ENCODE measurements at regions not wholly inside any gene's neighbourhood (a gene's known extent, or its start where the extent isn't known, plus 50 kb on each side); places are given as distances from the start of the nearest gene placed in this dataset.

DNA sequence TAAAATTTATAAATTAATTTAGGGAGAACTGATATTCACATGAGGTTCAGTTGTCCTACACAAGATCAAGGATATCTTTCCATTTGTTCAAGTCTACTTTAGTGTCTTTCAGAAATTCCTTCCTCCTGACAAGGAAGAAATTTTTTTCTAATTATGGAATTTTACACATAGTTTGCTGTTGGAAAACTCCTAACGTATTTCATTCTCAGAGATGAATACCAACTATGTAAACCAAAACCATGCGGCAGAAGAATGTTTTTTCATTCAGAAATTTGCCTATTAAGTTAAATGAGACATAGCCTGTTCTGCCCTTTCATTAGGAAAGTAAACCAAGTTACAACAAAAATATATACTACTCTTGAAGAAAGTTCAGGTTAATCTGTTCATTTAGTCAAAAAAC is 111.2 kb upstream of the PRDM1 start:
- no peak overlapping the region for H3K4me2 ChIP-seq (ENCODE audit: low read depth, low read length)
- DNase-seq (ENCODE audit: low spot score) (no peak), FAIRE-seq (no peak), ATAC-seq (no peak)
- H3K4me1 ChIP-seq (ENCODE audit: insufficient read depth, low read length): no peaks in the 10 kb centered on the region
- no peaks in the 10 kb centered on the region for H3K79me2 ChIP-seq (ENCODE audit: insufficient read depth, low read length)
- intact Hi-C loops (cut with micrococcal nuclease; ENCODE audit: unreplicated experiment): no loop called here
- no peak overlapping the region for H2AFZ ChIP-seq (ENCODE audit: low read length)
- H3K4me3 ChIP-seq (replicated peaks in 1 of 3; ENCODE audit: insufficient read depth in 1 of 3, low read depth in 2 of 3, low read length in 3 of 3): no peak overlapping the region
- no TSS peak for BruUV-seq (replicated peaks)
- TF ChIP-seq MTF1 (CRISPR knock-in tag; IDR thresholded peaks at IDR 0.05) (no peak), DNMT3B (CRISPR knock-in tag; conservative IDR thresholded peaks at IDR 0.05) (no peak), ZNF331 (CRISPR knock-in tag; IDR thresholded peaks at IDR 0.05) (no peak), ISL2 (CRISPR knock-in tag; IDR thresholded peaks at IDR 0.05) (no peak), RFX1 (IDR thresholded peaks at IDR 0.05) (no peak)
- in situ Hi-C loops (cut with HindIII; ENCODE audit: extremely low pct_ligation_motif_present, low pct_unique_long_range_greater_than_20kb): no loop called here
- POLR2A ChIA-PET: no interaction called here
- H3K27me3 ChIP-seq (ENCODE audit: control insufficient read depth in 1 of 2, insufficient read depth in 2 of 2, low read length in 2 of 2): no peaks in the 10 kb centered on the region; a peak in 1 of 5 replicates
- 5% methylated on average over 2 of the region's 2 CpGs for WGBS (ENCODE audit: low lambda C conversion rate)
- no peaks in the 10 kb centered on the region for H3K36me3 ChIP-seq (replicated peaks in 1 of 2; ENCODE audit: control insufficient read depth in 1 of 2, insufficient read depth in 2 of 2, low read length in 2 of 2)
- H3K9me3 ChIP-seq (ENCODE audit: low read length): peaks cover 7% of the 10 kb centered on the region; the same call in 1 of the 2 replicates
- no peaks in the 10 kb centered on the region for H4K20me1 ChIP-seq (ENCODE audit: insufficient read depth, low read length)
- H3K27ac ChIP-seq (ENCODE audit: extremely low read length, insufficient read depth, low read length): no peak overlapping the region
- CTCF ChIA-PET (ENCODE audit: low intra/inter-chr PET ratio, low total read pairs): no interaction called here
- H3K9ac ChIP-seq (ENCODE audit: insufficient read depth, low read depth, low read length): no peak overlapping the region

DNA sequence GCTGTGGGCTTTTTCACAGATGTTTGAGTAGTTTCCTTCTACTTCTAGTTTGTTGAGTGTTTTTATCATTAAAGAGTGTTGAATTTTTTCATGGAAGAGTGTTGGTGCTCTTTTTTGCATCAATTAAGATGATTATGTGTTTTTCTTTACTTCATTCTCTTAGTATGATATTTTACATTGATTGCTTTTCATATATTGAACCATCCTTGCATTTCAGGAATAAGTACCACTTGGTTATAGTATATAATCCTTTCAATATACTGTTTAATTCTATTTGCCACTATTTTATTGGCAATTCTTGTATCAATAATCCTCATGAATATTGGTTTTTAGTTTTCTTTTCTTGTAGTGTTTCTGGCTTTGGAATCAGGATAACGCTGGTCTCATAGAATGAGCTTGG is 113.7 kb upstream of the PRDM1 start:
- no peaks in the 10 kb centered on the region for H3K4me1 ChIP-seq (ENCODE audit: insufficient read depth, low read length)
- H3K36me3 ChIP-seq (replicated peaks in 1 of 2; ENCODE audit: control insufficient read depth in 1 of 2, insufficient read depth in 2 of 2, low read length in 2 of 2): no peaks in the 10 kb centered on the region
- POLR2A ChIA-PET: no interaction called here
- no peaks in the 10 kb centered on the region; a peak in 1 of 5 replicates for H3K27me3 ChIP-seq (ENCODE audit: control insufficient read depth in 1 of 2, insufficient read depth in 2 of 2, low read length in 2 of 2)
- H3K27ac ChIP-seq (ENCODE audit: extremely low read length, insufficient read depth, low read length): no peak overlapping the region
- no peak overlapping the region for H3K4me2 ChIP-seq (ENCODE audit: low read depth, low read length)
- CTCF ChIA-PET (ENCODE audit: low intra/inter-chr PET ratio, low total read pairs): no interaction called here
- in situ Hi-C loops (cut with HindIII; ENCODE audit: extremely low pct_ligation_motif_present, low pct_unique_long_range_greater_than_20kb) (no loop called here), intact Hi-C loops (cut with micrococcal nuclease; ENCODE audit: unreplicated experiment) (no loop called here)
- BruUV-seq (replicated peaks): no TSS peak
- WGBS (ENCODE audit: low lambda C conversion rate): 0% methylated on average over 1 of the region's 1 CpG
- FAIRE-seq: no peak
- no peak overlapping the region for H2AFZ ChIP-seq (ENCODE audit: low read length)
- no peak for ATAC-seq
- DNase-seq (ENCODE audit: low spot score): no peak
- peaks cover 7% of the 10 kb centered on the region; the same call in 1 of the 2 replicates for H3K9me3 ChIP-seq (ENCODE audit: low read length)
- no peak overlapping the region for H3K9ac ChIP-seq (ENCODE audit: insufficient read depth, low read depth, low read length)
- H4K20me1 ChIP-seq (ENCODE audit: insufficient read depth, low read length): no peaks in the 10 kb centered on the region
- H3K79me2 ChIP-seq (ENCODE audit: insufficient read depth, low read length): no peaks in the 10 kb centered on the region
- H3K4me3 ChIP-seq (replicated peaks in 1 of 3; ENCODE audit: insufficient read depth in 1 of 3, low read depth in 2 of 3, low read length in 3 of 3): no peak overlapping the region
- TF ChIP-seq NONO (IDR thresholded peaks at IDR 0.05) (no peak), NONO (CRISPR knock-in tag; conservative IDR thresholded peaks at IDR 0.05) (no peak), ZNF274 (CRISPR knock-in tag; IDR thresholded peaks at IDR 0.05) (no peak), FOXK2 (IDR thresholded peaks at IDR 0.05) (no peak), NFATC3 (CRISPR knock-in tag; IDR thresholded peaks at IDR 0.05) (no peak), NCOA5 (CRISPR knock-in tag; IDR thresholded peaks at IDR 0.05) (no peak), ETV5 (CRISPR knock-in tag; IDR thresholded peaks at IDR 0.05; ENCODE audit: borderline replicate concordance) (no peak), MTA3 (CRISPR knock-in tag; IDR thresholded peaks at IDR 0.05) (no peak), FOXP1 (IDR thresholded peaks at IDR 0.05) (no peak), FOXP1 (CRISPR knock-in tag; IDR thresholded peaks at IDR 0.05) (no peak), GLMP (CRISPR knock-in tag; IDR thresholded peaks at IDR 0.05; ENCODE audit: borderline replicate concordance) (no peak), ZNF570 (CRISPR knock-in tag; IDR thresholded peaks at IDR 0.05; ENCODE audit: borderline replicate concordance) (no peak), ZNF850 (CRISPR knock-in tag; conservative IDR thresholded peaks at IDR 0.05) (no peak), LBX2 (CRISPR knock-in tag; IDR thresholded peaks at IDR 0.05; ENCODE audit: borderline replicate concordance) (no peak), ZNF44 (CRISPR knock-in tag; IDR thresholded peaks at IDR 0.05) (no peak)
- TF ChIP-seq, protein P1, sequence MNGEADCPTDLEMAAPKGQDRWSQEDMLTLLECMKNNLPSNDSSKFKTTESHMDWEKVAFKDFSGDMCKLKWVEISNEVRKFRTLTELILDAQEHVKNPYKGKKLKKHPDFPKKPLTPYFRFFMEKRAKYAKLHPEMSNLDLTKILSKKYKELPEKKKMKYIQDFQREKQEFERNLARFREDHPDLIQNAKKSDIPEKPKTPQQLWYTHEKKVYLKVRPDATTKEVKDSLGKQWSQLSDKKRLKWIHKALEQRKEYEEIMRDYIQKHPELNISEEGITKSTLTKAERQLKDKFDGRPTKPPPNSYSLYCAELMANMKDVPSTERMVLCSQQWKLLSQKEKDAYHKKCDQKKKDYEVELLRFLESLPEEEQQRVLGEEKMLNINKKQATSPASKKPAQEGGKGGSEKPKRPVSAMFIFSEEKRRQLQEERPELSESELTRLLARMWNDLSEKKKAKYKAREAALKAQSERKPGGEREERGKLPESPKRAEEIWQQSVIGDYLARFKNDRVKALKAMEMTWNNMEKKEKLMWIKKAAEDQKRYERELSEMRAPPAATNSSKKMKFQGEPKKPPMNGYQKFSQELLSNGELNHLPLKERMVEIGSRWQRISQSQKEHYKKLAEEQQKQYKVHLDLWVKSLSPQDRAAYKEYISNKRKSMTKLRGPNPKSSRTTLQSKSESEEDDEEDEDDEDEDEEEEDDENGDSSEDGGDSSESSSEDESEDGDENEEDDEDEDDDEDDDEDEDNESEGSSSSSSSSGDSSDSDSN (CRISPR knock-in tag; IDR thresholded peaks at IDR 0.05): no peak
